H1 (cell line): ENCODE measurements at regions not wholly inside any gene's neighbourhood (a gene's known extent, or its start where the extent isn't known, plus 50 kb on each side); places are given as distances from the start of the nearest gene placed in this dataset.

Experiments
- CTCF ChIA-PET: fragments of 300-600 bp; sonication (Branson Sonifier 250); formaldehyde crosslinking; loops from one replicate; lab custom pipeline; 2021; ENCODE audit not compliant: partially characterized antibody; lab: Charles Lee
- POLR2A ChIA-PET: fragments of 300-600 bp; sonication (Branson Sonifier 250); formaldehyde crosslinking; loops from one replicate; lab custom pipeline; 2021; ENCODE audit warnings: inconsistent platforms; ENCODE audit not compliant: partially characterized antibody; lab: Charles Lee
- DNase-seq, 2 experiments: peaks; one replicate each; pipeline versions ENCODE4 v3.0.0 to v3.0.0-alpha.2; 2010 to 2022; ENCODE audit warnings: low spot score in 2 of 2, low read depth in 1 of 2, mixed read lengths in 1 of 2
- FAIRE-seq: peaks from 2 replicates; lab custom pipeline; 2011; peaks lifted over from hg19 to GRCh38; lab: Jason Lieb, UNC
- H2AFZ ChIP-seq: 2 replicates; pipeline ENCODE4 v1.8.1; 2012; ENCODE audit warnings: low read length, inconsistent platforms
- H2AK5ac ChIP-seq: 2 replicates; pipeline ENCODE4 v1.6.1; 2013; ENCODE audit warnings: low read depth, low read length
- H2BK120ac ChIP-seq: replicated peaks from 2 replicates; pipeline ENCODE3; 2013; ENCODE audit warnings: low read depth, low read length, inconsistent platforms
- H2BK12ac ChIP-seq: 2 replicates; pipeline ENCODE4 v1.6.1; 2013; ENCODE audit warnings: low read depth, low read length
- H2BK15ac ChIP-seq: 2 replicates; pipeline ENCODE4 v1.6.1; 2013; ENCODE audit warnings: low read length
- H2BK20ac ChIP-seq: 2 replicates; pipeline ENCODE4 v1.6.1; 2013; ENCODE audit warnings: low read length
- H2BK5ac ChIP-seq: 2 replicates; pipeline ENCODE4 v1.6.1; 2013; ENCODE audit warnings: low read depth, low read length
- H3K14ac ChIP-seq: 2 replicates; pipeline ENCODE4 v1.6.1; 2013; ENCODE audit warnings: inconsistent platforms; ENCODE audit not compliant: insufficient read length
- H3K18ac ChIP-seq: 2 replicates; pipeline ENCODE4 v1.6.1; 2013; ENCODE audit warnings: low read length; ENCODE audit errors: extremely low read depth
- H3K23ac ChIP-seq: 2 replicates; pipeline ENCODE4 v1.6.1; 2013; ENCODE audit warnings: inconsistent platforms; ENCODE audit not compliant: insufficient read length
- H3K23me2 ChIP-seq: 2 replicates; pipeline ENCODE4 v1.6.1; 2013; ENCODE audit warnings: low read depth, low read length
- H3K27ac ChIP-seq: 2 replicates; pipeline ENCODE4 v1.6.1; 2011; ENCODE audit warnings: low read depth, low read length, inconsistent platforms
- H3K27me3 ChIP-seq, 4 experiments: replicated peaks in 1 of 4; 1 replicate in 1 of 4; 2 replicates in 3 of 4; pipeline versions ENCODE4 v1.6.1 to v1.8.1; 2011 to 2013; ENCODE audit warnings: low read length in 3 of 4, mild to moderate bottlenecking in 3 of 4, inconsistent platforms in 2 of 4, mixed read lengths in 2 of 4, moderate library complexity in 1 of 4; ENCODE audit not compliant: control insufficient read depth in 3 of 4, insufficient read depth in 3 of 4; ENCODE audit errors: extremely low read depth in 1 of 4
- H3K36me3 ChIP-seq, 4 experiments: 2 replicates each; pipeline versions ENCODE4 v1.6.1 to v1.8.1; 2011 to 2013; ENCODE audit warnings: mild to moderate bottlenecking in 4 of 4, low read length in 3 of 4, moderate library complexity in 2 of 4, control low read depth in 1 of 4, inconsistent platforms in 1 of 4; ENCODE audit not compliant: insufficient read depth in 4 of 4, control insufficient read depth in 2 of 4
- H3K4ac ChIP-seq: replicated peaks from 2 replicates; pipeline ENCODE3; 2013; ENCODE audit warnings: low read length, low read depth, mixed read lengths, inconsistent platforms; ENCODE audit not compliant: insufficient read length
- H3K4me1 ChIP-seq, 4 experiments: replicated peaks in 1 of 4; 1 replicate in 1 of 4; 2 replicates in 3 of 4; pipeline versions ENCODE4 v1.6.1 to v1.8.1; 2011 to 2013; ENCODE audit warnings: low read length in 3 of 4, inconsistent platforms in 2 of 4, mixed read lengths in 1 of 4; ENCODE audit not compliant: insufficient read depth in 4 of 4, control insufficient read depth in 3 of 4
- H3K4me2 ChIP-seq, 2 experiments: 2 replicates each; pipeline versions ENCODE4 v1.6.1 to v1.8.1; 2011 to 2013; ENCODE audit warnings: low read depth in 2 of 2, low read length in 2 of 2, control low read depth in 1 of 2, inconsistent platforms in 1 of 2, mild to moderate bottlenecking in 1 of 2; ENCODE audit not compliant: insufficient read depth in 1 of 2
- H3K4me3 ChIP-seq, 4 experiments: fragments of 200-600, 300-600 bp in 1 of 4; sonication (generic), shearing (Covaris generic), sonication (Bioruptor Twin) in 1 of 4; 2 replicates each; pipeline versions ENCODE4 v1.5.1 to v1.8.1; 2011 to 2016; ENCODE audit warnings: low read length in 4 of 4, low read depth in 3 of 4, control low read depth in 2 of 4, inconsistent platforms in 2 of 4, mild to moderate bottlenecking in 2 of 4, mixed read lengths in 1 of 4, moderate library complexity in 1 of 4; ENCODE audit not compliant: insufficient read depth in 2 of 4; ENCODE audit errors: extremely low read depth in 1 of 4
- H3K56ac ChIP-seq: replicated peaks from 2 replicates; pipeline ENCODE3; 2013; ENCODE audit warnings: low read depth, mild to moderate bottlenecking, mixed read lengths, low read length, inconsistent platforms; ENCODE audit not compliant: insufficient read length
- H3K79me1 ChIP-seq: 2 replicates; pipeline ENCODE4 v1.6.1; 2013; ENCODE audit warnings: low read depth, low read length, control low read depth
- H3K79me2 ChIP-seq, 2 experiments: 2 replicates each; pipeline versions ENCODE4 v1.6.1 to v1.8.1; 2012 to 2013; ENCODE audit warnings: low read length in 2 of 2, mild to moderate bottlenecking in 2 of 2, inconsistent platforms in 1 of 2; ENCODE audit not compliant: insufficient read depth in 2 of 2, control insufficient read depth in 1 of 2
- H3K9ac ChIP-seq, 4 experiments: replicated peaks in 1 of 4; 1 replicate in 1 of 4; 2 replicates in 3 of 4; pipeline versions ENCODE4 v1.6.1 to v1.8.1; 2011 to 2013; ENCODE audit warnings: low read depth in 3 of 4, low read length in 3 of 4, control low read depth in 2 of 4, mild to moderate bottlenecking in 2 of 4, moderate library complexity in 2 of 4, inconsistent platforms in 1 of 4; ENCODE audit errors: extremely low read depth in 1 of 4
- H3K9me3 ChIP-seq, 2 experiments: 2 replicates each; pipeline versions ENCODE4 v1.6.1 to v1.8.1; 2012 to 2013; ENCODE audit warnings: mild to moderate bottlenecking in 2 of 2, moderate library complexity in 2 of 2, control low read depth in 1 of 2, inconsistent platforms in 1 of 2, low read depth in 1 of 2, low read length in 1 of 2, mixed read lengths in 1 of 2; ENCODE audit not compliant: insufficient read depth in 2 of 2
- H4K20me1 ChIP-seq, 2 experiments: replicated peaks in 1 of 2; 2 replicates each; pipeline versions ENCODE3 to v1.8.1; 2011 to 2013; ENCODE audit warnings: inconsistent platforms in 2 of 2, low read length in 2 of 2, mild to moderate bottlenecking in 1 of 2; ENCODE audit not compliant: insufficient read depth in 2 of 2, control insufficient read depth in 1 of 2
- H4K5ac ChIP-seq: 2 replicates; pipeline ENCODE4 v1.6.1; 2013; ENCODE audit warnings: low read length, low read depth, mixed read lengths, inconsistent platforms; ENCODE audit not compliant: insufficient read length
- H4K8ac ChIP-seq: 2 replicates; pipeline ENCODE4 v1.8.0; 2013; ENCODE audit warnings: mild to moderate bottlenecking, moderate library complexity, low read length, inconsistent platforms; ENCODE audit not compliant: insufficient read depth; ENCODE audit errors: extremely low read depth
- H4K91ac ChIP-seq: replicated peaks from 2 replicates; pipeline ENCODE3; 2013; ENCODE audit warnings: low read length, mixed read lengths, inconsistent platforms; ENCODE audit not compliant: insufficient read length
- BACH1 ChIP-seq: IDR thresholded peaks from 2 replicates; pipeline ENCODE4 v1.6.1; 2012; ENCODE audit warnings: low read length, improper control_type of control experiment
- BRCA1 ChIP-seq: IDR thresholded peaks from 2 replicates; pipeline ENCODE4 v1.6.1; 2012; ENCODE audit warnings: low read depth, low read length, improper control_type of control experiment
- CTCF ChIP-seq, 3 experiments: IDR thresholded peaks; 1 replicate in 2 of 3; 2 replicates in 1 of 3; pipeline versions ENCODE4 v1.5.1 to v1.6.1; 2011; ENCODE audit warnings: low read length in 3 of 3, mild to moderate bottlenecking in 3 of 3, inconsistent platforms in 2 of 3, low read depth in 1 of 3, moderate library complexity in 1 of 3; ENCODE audit not compliant: insufficient read depth in 1 of 3; ENCODE audit errors: control extremely low read depth in 1 of 3
- PHF8 ChIP-seq: fragments of 200-600 bp; sonication (generic); conservative IDR thresholded peaks from 2 replicates; pipeline ENCODE4 v1.7.1; 2012; ENCODE audit warnings: low read depth, mild to moderate bottlenecking, inconsistent platforms, low read length, moderate library complexity
- RAD21 ChIP-seq, 2 experiments: IDR thresholded peaks in 1 of 2; conservative IDR thresholded peaks in 1 of 2; 2 replicates each; pipeline ENCODE4 v1.6.1; 2011; ENCODE audit warnings: low read depth in 2 of 2, low read length in 2 of 2, improper control_type of control experiment in 1 of 2, inconsistent platforms in 1 of 2, mild to moderate bottlenecking in 1 of 2, moderate library complexity in 1 of 2
- SIN3A ChIP-seq, 2 experiments: IDR thresholded peaks in 1 of 2; conservative IDR thresholded peaks in 1 of 2; 2 replicates each; pipeline ENCODE4 v1.6.1; 2011 to 2012; ENCODE audit warnings: low read length in 2 of 2, improper control_type of control experiment in 1 of 2, low read depth in 1 of 2, mild to moderate bottlenecking in 1 of 2
- TAF1 ChIP-seq: IDR thresholded peaks from 2 replicates; pipeline ENCODE4 v1.6.1; 2011; ENCODE audit warnings: mild to moderate bottlenecking, low read depth, low read length
- TAF7 ChIP-seq: optimal IDR thresholded peaks from 2 replicates; pipeline ENCODE3; 2011; ENCODE audit warnings: low read depth, mild to moderate bottlenecking, inconsistent platforms, low read length, moderate library complexity, borderline replicate concordance
- USF2 ChIP-seq: IDR thresholded peaks from 2 replicates; pipeline ENCODE4 v1.6.1; 2011; ENCODE audit warnings: low read length, improper control_type of control experiment
- WGBS, 2 experiments: shearing (Covaris generic) in 1 of 2; methylation state at CpG; one replicate each; pipeline versions ENCODE4 v1.1.6 to v1.1.7; 2013 to 2015; ENCODE audit warnings: low lambda C conversion rate in 2 of 2, mixed read lengths in 2 of 2, inconsistent platforms in 1 of 2, low coverage in 1 of 2, missing lambda C conversion rate in 1 of 2; ENCODE audit not compliant: insufficient replicate concordance in 2 of 2, insufficient coverage in 1 of 2, insufficient read length in 1 of 2; ENCODE audit errors: extremely low coverage in 1 of 2, missing lambda C conversion rate in 1 of 2; 5-methylcytosine and 5-hydroxymethylcytosine counted together

- no peaks in the 10 kb centered on the region for H3K23me2 ChIP-seq
- H2AK5ac ChIP-seq: no peak overlapping the region
- no peak overlapping the region for H2AFZ ChIP-seq
- H4K5ac ChIP-seq: no peak overlapping the region
- no peak overlapping the region for H4K91ac ChIP-seq
- no peak overlapping the region for H3K18ac ChIP-seq
- H3K23ac ChIP-seq: no peak overlapping the region
- H3K36me3 ChIP-seq: no peaks in the 10 kb centered on the region
- no peak overlapping the region for H4K8ac ChIP-seq
- no peak overlapping the region for H3K56ac ChIP-seq
- POLR2A ChIA-PET: no interaction called here
- FAIRE-seq (no peak), DNase-seq (no peak)
- H3K79me1 ChIP-seq: no peaks in the 10 kb centered on the region
- no peak overlapping the region for H2BK12ac ChIP-seq
- H2BK120ac ChIP-seq: no peak overlapping the region
- no peak overlapping the region for H3K4me2 ChIP-seq
- CTCF ChIA-PET: interaction anchor here (0.9 to 13.3 kb wide), 4 partner anchors 7 to 257 kb away, joined by 4 to 217 read pairs (median 9); no protein-coding TSS in a partner anchor
- no peak overlapping the region for H2BK15ac ChIP-seq
- H3K9me3 ChIP-seq: no peaks in the 10 kb centered on the region
- H3K4me3 ChIP-seq: no peak overlapping the region
- H3K27ac ChIP-seq: no peak overlapping the region
- H3K4me1 ChIP-seq: peaks cover 0 to 2% (median 0%) of the 10 kb centered on the region in 4 experiments; a peak in 2 of 7 replicates
- no peaks in the 10 kb centered on the region for H3K27me3 ChIP-seq
- H3K14ac ChIP-seq: no peak overlapping the region
- H2BK20ac ChIP-seq: no peak overlapping the region
- H4K20me1 ChIP-seq: no peaks in the 10 kb centered on the region
- no peak overlapping the region for H3K9ac ChIP-seq
- H3K79me2 ChIP-seq: no peaks in the 10 kb centered on the region
- no peak overlapping the region for H3K4ac ChIP-seq
- no peak overlapping the region for H2BK5ac ChIP-seq
- 85% methylated on average over 16 of the region's 16 CpGs; no CpG with 5 or more reads in 1 of the 2 experiments for WGBS, 2 experiments
- TF ChIP-seq RAD21 (IDR thresholded peaks at IDR 0.05 in 1 of 2, conservative IDR thresholded peaks at IDR 0.05 in 1 of 2; ENCODE audit: low read depth in 2 of 2, low read length in 2 of 2): no peak
- no peak for TF ChIP-seq PHF8
- TF ChIP-seq CTCF (IDR thresholded peaks at IDR 0.05; ENCODE audit: control extremely low read depth in 1 of 3, insufficient read depth in 1 of 3, low read depth in 1 of 3, low read length in 3 of 3): no peak
- TF ChIP-seq BACH1: no peak
- TF ChIP-seq BRCA1: no peak
- no peak for TF ChIP-seq USF2
- no peak for TF ChIP-seq TAF1
- TF ChIP-seq TAF7: no peak
- no peak for TF ChIP-seq SIN3A (conservative IDR thresholded peaks at IDR 0.05 in 1 of 2, IDR thresholded peaks at IDR 0.05 in 1 of 2; ENCODE audit: low read depth in 1 of 2, low read length in 2 of 2)
These were observed 144.9 kb upstream of the HAAO start for GRCh38 chr2:42937171-42937875.
